IMR-90 (cell line): ENCODE measurements at regions not wholly inside any gene's neighbourhood (a gene's known extent, or its start where the extent isn't known, plus 50 kb on each side); places are given as distances from the start of the nearest gene placed in this dataset.

ENCODE experiments used
- CTCF ChIP-seq: conservative IDR thresholded peaks from 2 replicates; pipeline ENCODE4 v1.5.1; 2012; ENCODE audit warnings: mild to moderate bottlenecking, low read depth, low read length, improper control_type of control experiment
- POLR2A ChIP-seq: IDR thresholded peaks from 2 replicates; pipeline ENCODE4 v1.6.1; 2012; ENCODE audit warnings: mild to moderate bottlenecking, low read depth, low read length
- RAD21 ChIP-seq: IDR thresholded peaks from 2 replicates; pipeline ENCODE4 v1.6.1; 2012; ENCODE audit warnings: low read length, improper control_type of control experiment
- USF2 ChIP-seq: fragments of 150-350 bp; IDR thresholded peaks from 2 replicates; pipeline ENCODE4 v1.6.1; 2017; ENCODE audit warnings: mild to moderate bottlenecking, antibody characterized with exemption, low read length, low read depth

GRCh38 chr18:38198526-38198925 lies 632.9 kb upstream of the CELF4 start:
- TF ChIP-seq CTCF (no peak), RAD21 (no peak), POLR2A (no peak), USF2 (no peak)
